CD4-positive, alpha-beta T cell treated with Interleukin-2 at 100 ng/mL for 4 hours (primary cell): ENCODE measurements at regions not wholly inside any gene's neighbourhood (a gene's known extent, or its start where the extent isn't known, plus 50 kb on each side); places are given as distances from the start of the nearest gene placed in this dataset.
"Not testable (repeated sequence)": the region's sequence is repeated elsewhere in the genome, so short reads cannot be mapped to it uniquely, and the experiment has no call there.

Experiments
- DNase-seq: peaks from one replicate; pipeline ENCODE4 v3.0.0-alpha.2; 2020; ENCODE audit warnings: low spot score

DNA sequence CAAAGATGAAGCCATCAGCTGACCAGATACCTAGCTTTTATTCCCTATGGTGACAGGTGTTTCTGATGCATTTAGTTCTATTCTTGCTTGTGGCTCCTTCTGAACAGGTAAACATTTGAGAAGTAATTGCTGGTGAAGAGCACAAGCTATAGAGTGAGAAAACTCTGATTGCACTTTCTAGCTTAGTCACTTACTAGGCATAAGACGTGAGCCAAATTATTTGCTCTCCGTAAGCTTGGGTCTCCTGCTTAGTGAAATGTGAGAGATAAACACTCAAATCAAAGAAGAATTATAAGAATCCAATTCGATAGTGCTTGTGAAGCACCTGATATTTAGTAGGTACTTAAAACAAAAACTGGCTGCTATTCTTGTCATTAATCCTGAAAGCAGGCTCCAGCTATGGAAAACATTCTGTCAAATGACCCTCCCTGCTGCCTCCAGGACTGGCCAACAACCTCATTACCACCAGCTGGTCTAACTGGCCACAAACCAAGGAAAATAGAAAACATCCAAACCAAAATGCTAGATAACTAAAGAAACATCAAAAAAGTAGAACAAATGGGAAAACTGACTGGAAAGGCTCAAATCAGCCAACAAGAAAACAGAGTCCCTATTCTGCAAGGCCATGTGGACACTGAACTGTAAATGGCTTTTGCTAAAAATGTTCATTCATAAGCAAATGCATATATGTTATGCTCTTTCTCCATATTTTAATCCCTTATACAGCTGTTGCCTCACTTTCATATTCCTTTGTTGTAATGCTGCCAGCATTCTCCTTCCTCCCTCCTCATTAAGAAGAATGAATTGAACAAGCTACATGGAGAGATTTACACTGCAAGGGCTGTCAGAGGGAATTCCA is 616.1 kb downstream of the DTWD2 start:
- DNase-seq, result no peak

DNA sequence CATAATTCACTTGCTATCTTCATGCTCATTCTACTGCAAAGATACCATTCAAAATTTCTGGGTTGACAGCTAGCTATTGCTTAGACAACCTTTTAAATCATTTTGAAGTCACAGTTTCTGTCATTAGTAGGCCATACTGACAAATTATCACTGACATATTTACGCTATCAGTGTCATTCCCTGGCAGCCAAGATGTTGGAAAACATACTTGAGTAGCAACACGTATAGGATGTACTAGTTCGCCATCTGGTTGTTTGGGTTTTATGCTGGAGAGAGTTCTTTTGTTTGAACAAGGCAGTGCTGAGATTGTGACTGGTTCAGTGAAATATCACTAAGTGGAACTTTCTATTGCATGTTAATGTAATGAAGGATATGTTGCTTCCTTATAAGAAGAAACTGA is 621.9 kb downstream of the DTWD2 start:
- no peak for DNase-seq

DNA sequence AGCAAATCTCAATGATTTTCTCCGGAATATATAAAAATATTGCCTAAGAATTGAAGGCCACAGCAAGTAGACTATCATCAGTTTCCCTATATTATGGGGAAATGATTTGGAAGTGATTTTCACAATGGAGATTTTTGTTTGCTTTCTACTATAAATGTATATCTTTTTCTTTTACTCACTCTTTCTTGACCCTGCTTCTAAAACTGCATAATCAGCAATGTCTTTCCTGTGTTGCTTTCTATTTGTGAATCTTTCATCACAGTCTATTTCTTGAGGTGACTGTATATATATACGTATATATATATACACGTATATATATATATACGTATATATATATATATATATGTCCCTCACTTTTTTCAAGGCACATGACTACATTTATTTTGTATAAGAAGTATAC is 622.6 kb downstream of the DTWD2 start:
- DNase-seq, result no peak

DNA sequence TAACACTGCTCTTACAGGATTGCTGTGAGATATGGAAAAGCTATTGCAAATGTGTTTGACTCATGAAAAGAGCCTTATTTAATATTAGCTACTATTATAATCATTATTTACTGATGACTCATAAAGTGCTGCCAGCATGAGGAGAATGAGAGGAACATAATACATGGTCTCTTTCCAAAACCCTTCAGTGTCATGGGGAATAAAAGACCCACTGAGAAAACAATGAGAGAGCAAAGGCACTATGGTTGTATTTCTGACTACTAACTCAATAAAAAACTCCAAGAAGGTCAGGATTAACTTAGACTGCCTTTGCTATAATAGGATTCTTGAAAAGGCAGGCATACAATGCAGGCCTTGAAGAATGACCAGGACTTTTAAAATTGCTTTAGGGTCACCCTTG is 633.5 kb downstream of the DTWD2 start:
- no peak for DNase-seq

DNA sequence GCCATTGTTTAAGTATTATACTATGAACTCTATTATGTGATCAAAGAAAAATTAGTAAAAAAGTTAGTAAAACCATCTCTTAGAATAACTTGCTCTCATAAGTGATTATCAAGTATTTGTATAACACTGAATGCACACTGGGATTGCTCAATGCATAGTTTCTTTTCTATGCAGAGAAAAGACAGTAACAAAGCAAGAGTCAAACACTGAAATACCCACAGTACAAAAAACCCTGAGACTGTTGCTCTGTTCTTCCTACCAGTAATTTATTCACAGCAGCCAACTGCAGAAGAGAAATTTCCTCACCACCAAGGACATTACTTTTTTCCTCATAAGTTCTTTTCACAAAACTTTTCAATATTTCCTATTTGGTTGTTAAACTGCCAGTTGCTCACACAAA is 634.4 kb downstream of the DTWD2 start:
- no peak for DNase-seq

DNA sequence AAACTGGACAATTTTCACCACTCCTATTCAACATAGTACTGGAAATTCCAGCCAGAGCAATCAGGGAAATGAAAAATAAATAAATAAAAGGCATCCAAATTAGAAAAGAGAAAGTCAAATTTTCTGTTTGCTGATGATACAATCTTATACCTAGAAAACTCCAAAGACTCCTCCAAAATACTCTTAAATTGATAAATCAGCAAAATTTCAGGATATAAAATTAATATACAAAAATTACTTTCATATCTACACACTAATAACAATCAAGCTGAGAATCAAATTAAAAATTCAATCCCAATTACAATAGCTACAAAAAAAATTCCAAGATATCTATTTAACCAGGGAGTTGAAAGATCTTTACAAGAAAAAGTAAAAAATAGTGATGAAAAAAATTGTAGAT is 651.9 kb downstream of the DTWD2 start:
- no peak for DNase-seq

DNA sequence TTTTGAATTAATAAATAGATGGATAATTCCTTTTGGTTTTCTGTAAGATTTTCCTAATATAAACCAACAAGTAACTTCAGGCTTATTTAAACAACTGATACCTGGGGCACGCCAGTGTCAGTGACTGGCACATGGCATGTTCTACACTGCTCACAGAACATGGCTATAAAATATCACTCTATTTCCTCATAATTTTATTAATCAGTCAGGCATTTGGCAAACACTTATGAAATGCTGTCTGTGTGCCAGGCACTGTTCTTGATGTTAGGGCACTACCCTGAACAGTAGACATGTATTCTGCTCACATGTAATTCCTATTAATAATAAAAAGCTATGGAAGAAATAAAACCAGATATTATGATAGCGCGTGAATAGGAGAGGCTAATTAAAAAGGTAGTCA is 661.0 kb downstream of the DTWD2 start:
- DNase-seq, result no peak

DNA sequence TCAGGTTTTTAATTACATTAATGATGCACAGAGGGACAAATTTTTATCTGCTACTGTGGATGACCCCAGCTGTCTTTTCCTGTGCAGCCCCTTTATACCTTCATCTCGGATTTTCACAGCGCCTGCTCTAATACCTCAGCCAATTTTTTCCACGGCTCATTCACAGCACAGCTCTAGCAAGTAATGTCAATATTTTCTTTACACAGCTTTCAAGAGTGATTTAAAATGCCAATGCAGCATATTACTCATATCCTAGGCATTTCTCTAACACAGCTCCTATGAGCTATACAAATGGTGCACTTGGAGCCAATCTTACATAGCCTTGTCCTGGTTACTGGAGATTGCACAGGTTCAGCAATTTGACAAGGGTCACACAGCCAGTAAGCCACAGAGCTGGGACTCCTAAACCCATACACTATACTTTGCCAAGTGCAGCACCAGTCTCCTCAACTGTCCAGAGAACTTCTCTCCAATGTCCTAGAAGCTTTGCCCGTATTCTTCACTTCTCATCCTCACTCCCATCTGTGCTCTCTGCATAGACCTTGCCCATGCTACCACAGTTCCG is 661.8 kb downstream of the DTWD2 start:
- no peak for DNase-seq

DNA sequence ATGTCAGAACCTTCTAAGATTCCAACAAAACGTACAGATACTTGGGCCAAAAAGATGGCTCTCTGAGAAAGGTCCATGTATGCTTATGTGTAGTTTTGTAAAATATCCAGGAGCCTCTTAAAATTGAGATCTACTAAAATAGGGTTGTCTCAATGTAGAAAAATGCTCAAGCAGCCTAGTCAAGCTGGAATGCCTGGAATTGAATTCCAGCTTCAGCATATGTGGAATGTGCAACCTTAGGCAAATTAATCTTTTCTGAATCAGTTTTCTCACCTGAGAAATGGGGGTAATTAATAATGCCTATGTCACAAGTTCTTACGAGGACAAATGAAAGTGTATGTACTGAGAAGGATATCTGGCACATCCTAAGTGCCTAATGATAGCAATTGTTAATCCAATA is 662.4 kb downstream of the DTWD2 start:
- DNase-seq, result no peak

DNA sequence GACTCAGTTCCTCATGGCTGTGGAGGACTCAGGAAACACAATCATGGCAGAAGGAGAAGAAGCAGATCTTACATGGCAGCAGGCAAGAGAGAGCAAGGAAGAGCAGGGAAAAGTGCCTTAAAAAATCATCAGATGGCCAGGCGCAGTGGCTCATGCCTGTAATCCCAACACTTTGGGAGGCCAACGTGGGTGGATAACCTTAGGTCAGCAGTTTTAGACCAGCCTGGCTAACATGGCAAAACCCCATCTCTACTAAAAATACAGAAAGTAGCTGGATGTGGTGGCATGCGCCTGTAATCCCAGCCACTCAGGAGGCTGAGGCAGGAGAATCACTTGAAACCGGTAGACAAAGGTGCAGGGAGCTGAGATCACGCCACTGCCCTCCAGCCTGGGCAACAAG is 664.6 kb downstream of the DTWD2 start:
- DNase-seq, result not testable (repeated sequence)

DNA sequence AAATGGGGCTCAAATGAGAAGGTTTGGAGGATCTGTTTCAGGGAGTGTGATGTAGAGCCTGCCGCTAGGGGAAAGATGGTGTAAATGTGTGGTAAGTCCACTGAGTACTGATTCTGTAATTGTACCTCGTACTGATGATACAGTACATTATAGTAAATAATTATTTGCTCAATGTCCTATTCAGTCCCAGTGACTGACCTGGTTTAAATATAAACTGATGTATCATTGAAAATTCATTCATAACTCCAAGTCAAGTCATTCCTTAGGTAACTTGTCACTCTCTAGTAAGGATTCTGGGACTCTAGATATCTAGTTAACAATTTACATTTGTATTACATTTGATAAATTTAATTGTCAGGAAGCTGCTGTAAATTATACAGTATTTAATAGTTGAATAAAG is 667.3 kb downstream of the DTWD2 start:
- no peak for DNase-seq

DNA sequence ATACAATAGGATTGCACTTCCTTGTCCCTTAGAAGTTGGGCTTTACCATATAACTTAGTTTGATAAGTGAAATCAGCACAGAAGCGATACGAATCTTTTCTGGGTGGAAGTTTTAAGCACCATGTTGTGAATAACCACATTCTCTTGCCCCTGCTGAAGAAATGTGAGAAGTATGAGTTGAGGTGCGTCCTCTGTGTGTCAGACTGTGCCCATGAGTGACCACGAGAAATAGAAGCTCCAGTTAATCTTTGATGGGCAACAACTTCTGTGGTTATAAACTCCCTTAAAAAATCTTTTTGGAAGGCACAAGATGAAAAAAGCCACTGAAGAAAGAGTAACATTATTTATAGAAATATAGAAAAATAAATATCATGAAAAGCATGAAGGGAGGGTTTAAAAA is 668.2 kb downstream of the DTWD2 start:
- no peak for DNase-seq

DNA sequence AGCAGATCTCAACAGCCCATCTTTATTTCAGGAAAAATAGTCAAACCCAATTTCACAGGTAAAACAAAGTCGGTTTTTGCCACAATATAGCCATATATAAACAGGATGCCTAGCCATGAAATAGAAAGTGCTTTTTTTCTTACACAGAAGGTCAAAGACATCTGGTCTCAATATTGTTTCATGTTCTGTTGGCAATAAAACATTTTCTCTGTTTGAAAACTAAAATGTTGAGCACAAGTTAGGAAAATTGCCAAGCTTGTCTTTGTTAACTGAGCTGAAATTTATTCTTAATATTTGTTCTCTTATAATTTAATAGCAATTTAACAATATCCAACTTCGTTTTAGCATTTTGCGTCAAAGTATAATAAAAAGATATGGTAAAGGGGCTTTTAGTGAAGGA is 673.4 kb downstream of the DTWD2 start:
- no peak for DNase-seq

DNA sequence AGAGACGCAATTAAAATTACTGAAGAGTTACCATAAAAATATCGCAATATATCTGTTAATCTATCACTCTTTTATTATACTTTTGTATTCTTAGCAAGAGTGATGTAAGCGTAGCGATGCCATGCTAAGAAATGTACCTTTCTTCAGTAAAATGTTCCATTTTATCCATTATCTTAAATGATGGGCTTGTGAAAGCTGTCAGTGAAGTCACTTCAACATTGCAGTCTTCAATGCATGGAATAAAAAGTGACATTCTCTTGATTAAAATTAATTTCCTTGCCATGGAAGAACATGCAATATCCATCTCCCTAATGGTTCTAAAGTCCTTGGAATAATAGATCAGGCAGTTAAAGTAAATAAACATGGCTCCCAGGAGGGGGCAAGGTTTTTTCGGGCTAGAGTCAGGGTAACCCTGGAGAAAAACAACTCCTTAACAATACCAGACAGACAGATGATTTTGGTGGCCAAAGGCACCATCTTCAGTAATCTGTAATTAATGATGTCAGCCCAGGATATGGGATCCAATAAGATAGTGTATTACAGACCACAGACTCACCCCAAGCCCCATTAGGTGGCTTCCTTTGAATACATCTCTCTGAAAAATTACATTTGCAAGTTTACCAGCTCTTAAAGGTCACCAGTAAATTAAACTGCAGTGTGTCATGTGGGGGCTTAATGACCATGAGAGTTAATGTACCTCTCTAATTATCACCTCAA is 677.1 kb downstream of the DTWD2 start:
- DNase-seq, result no peak

DNA sequence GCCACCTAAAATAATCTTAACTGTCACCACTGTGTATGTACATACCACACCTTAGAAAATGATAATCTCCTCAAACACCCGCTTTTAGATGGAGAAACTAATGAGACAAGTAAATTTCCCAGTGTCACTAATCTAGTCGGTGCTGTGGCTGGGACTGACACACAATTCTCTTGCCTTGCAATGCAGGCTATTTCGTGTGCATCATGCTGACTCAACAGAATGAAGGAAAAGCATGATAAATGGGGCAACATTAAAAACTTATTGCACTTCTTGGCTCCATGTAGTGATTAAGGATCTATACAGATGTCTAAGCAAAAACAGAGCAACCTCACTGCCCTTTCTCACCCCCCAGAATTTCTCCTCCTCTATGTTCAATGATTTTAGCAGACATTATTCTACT is 677.9 kb downstream of the DTWD2 start:
- DNase-seq, result no peak

DNA sequence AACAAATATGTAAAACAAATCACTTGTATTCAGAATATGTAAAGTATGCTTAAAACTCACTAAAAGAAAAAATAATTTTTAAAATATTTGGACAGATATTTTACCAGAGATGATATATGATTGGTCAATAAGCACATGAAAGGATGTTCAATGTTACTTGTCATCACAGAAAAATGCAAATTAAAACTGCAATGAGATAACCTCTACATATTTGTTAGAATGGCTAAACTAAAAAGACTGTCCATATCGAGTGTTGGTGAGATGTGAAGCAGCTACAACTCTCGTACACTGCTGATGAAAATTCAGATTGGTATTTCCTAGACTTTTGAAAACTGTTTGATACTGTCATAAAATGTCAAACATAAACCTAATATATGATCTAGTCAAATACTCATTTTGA is 685.1 kb downstream of the DTWD2 start:
- no peak for DNase-seq

DNA sequence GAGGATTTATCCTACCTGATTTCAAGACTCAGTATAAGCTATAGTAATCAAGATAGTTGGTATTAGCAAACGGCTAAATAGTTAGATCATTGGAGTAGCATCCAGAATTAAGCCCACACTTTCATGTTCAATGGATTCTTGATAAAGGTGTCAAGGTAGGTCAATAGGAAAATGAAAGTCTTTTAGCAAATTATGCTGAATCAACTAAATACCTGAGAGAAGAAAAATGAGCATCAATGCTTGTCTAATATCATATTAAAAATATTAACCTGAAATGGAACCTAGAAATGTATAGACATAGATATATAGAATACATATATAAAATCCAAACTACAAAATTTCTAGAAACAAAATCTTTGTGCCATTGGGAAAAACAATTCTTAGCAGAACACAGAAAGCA is 685.6 kb downstream of the DTWD2 start:
- DNase-seq, result no peak

DNA sequence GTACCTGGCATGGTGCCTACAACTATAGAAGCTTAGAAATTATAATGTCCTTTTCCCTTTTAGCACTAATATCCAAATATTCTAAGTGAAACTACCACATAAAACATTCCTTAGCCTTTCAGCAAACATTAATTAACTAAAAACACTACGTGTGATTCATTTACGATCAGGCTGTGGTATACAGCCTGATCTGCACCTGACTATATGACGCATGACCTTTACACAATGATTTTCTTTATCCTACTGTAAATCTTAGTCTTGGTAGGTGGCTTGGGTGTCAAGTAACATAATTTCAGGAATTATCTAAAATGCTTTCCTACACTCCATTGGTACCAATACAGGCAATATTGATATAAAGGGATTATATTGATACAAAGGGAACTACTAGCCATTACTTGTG is 686.7 kb downstream of the DTWD2 start:
- no peak for DNase-seq

DNA sequence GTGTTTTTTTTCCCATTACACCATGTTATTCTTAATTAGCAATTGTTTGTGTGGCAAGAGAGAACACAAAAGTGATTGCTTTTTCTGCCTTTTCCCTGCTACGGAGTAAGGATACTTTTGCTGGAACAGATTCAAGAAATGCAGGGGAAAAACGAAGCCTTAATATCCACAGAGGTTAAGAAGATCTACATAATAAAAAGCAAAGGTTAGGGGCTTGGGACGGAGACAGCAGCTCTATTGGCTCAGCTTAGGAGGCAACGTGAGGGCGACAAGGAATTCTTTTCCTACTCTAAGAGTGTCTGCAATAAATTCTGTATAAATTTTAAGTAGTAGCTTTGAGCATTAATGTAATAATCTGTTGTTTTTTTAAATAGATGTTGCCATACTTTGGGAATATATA is 693.3 kb downstream of the DTWD2 start:
- DNase-seq, result no peak

DNA sequence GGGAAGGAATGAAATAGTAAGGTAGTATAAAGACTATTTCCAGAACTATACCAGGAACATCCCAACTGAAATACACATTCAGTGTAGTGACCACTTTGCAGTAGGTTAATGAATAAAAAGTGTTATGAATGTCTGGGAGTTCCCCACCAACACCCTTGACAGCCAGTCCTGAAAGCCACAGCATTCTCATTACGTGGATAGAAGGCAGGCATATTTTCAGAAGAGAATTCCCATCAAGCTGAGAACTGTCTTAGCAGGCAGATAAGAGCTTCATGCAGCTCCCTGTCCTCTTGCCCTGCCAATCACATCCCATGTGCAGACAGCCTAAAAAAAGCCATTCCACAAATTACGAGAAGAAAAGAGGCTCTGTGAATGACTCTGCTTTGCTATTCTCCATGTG is 695.0 kb downstream of the DTWD2 start:
- no peak for DNase-seq

DNA sequence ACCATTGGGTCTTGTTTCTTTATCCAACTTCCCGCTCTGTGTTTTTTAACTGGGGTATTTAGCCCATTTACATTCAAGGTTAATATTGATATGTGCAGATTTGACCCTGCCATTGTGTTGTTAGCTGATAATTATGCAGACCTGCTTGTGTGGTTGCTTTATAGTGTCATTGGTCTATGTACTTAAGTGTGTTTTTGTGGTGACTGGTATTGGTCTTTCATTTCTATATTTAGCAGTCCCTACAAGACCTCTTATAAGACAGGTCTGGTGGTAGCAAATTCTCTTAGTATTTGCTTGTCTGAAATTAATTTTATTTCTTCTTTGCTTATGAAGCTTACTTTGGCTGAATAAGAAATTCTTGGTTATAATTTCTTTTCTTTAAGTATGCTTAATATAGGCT is 698.1 kb downstream of the DTWD2 start:
- DNase-seq, result no peak

DNA sequence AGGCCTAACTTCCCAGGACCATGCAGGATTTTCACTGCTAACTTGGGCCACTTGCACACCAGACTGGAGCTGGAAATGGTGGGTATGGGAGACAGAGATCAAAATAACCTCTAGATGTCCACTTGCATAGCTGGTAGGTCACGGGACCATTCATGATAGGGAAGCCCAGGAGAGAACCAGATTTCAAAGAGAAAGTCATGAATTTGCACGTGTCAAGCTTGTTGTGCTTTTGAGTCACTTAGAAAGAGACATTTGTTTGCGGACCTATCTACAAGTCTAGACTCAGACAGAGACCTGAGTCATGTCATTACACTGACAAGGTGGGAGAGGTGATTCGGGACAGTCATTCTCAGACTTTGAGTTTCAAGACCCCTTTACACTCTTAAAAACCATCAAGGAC is 704.1 kb downstream of the DTWD2 start:
- DNase-seq, result not testable (repeated sequence)

DNA sequence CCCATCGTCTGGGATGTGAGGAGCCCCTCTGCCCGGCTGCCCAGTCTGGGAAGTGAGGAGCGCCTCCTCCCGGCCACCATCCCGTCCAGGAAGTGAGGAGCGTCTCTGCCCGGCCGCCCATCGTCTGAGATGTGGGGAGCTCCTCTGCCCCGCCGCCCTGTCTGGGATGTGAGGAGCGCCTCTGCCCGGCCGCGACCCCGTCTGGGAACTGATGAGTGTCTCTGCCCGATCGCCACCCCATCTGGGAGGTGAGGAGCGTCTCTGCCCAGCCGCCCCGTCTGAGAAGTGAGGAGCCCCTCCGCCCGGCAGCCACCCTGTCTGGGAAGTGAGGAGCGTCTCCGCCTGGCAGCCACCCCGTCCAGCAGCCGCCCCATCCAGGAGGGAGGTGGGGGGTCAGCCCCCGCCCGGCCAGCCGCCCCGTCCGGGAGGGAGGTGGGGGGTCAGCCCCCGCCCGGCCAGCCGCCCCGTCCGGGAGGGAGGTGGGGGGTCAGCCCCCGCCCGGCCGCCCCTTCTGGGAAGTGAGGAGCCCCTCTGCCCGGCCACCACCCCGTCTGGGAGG is 705.8 kb downstream of the DTWD2 start:
- DNase-seq, result not testable (repeated sequence)
